Stimulated activated effector memory CD8-positive, alpha-beta T cell treated with anti-CD3 and anti-CD28 coated beads, Interleukin-12 subunit alpha, Interleukin-12 subunit beta, amount 100 ng/mL, for 72 hours (primary cell): ENCODE measurements at regions not wholly inside any gene's neighbourhood (a gene's known extent, or its start where the extent isn't known, plus 50 kb on each side); places are given as distances from the start of the nearest gene placed in this dataset.
A peak's percentile ranks its signal among the peaks of the same experiment; 100 is the strongest.

Source experiments
- ATAC-seq: fragments of 150-1000 bp; cut with Tn5 transposase; 2 replicates; pipeline ENCODE4 v1.10.0; 2021
- DNase-seq, 2 donors: peaks; one replicate each; pipeline ENCODE4 v3.0.0; 2021 to 2022; ENCODE audit warnings: low spot score in 2 of 2
- H3K27ac Mint-ChIP-seq: one replicate; pipeline ENCODE4 v1.8.0; 2022; ENCODE audit warnings: mild to moderate bottlenecking, mixed read lengths
- H3K36me3 Mint-ChIP-seq: one replicate; pipeline ENCODE4 v1.8.0; 2022; ENCODE audit warnings: mild to moderate bottlenecking, mixed read lengths
- H3K4me1 Mint-ChIP-seq: one replicate; pipeline ENCODE4 v1.8.0; 2022; ENCODE audit warnings: mixed read lengths
- H3K4me3 Mint-ChIP-seq: one replicate; pipeline ENCODE4 v1.8.0; 2022; ENCODE audit warnings: mild to moderate bottlenecking, mixed read lengths
- H3K9me3 Mint-ChIP-seq: one replicate; pipeline ENCODE4 v1.8.0; 2022; ENCODE audit warnings: mixed read lengths

DNA sequence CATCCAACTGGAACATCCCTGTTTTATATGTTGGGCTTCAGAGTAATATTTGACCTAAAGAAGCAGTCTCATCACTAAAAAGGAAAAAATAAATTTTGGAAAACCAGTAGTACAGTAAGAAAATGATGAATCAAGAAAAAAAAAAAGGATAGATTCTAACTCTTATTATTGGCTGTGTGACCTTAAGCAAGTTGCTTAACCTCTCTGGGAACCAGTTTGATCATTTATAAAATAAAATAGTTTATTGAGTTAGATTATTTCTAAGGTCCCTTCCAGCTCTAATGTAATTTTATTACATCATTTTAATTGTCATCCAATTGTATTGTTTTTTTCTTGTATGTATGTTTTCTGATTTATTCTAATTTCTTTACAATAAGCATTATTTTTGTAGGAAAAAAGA is 127.0 kb downstream of the PRELID2 start:
- H3K36me3 Mint-ChIP-seq = no peaks in the 10 kb centered on the region
- no peak for ATAC-seq

DNA sequence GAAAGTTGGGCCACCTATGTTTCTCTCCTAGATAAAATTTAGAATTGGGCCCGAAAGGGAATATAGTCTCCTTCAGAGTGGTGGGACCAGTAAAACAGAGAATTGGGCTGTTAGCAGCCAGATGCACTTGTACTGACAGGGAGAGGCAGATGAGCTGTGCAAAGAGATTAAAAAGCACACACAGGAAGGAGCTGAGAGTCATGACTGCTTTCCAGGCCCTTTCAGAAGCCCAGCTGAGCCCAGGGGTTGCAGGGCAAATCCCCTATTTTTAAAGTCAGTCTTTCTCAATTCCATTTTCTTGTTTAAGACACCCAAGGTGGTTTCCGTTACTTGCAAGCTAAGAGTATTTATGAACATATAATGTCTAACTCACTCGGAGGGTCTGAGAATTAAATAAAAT is 130.4 kb downstream of the PRELID2 start:
- ATAC-seq (no peak), DNase-seq (no peak)
- Mint-ChIP-seq H3K36me3 (no peaks in the 10 kb centered on the region), H3K4me3 (no peak overlapping the region), H3K9me3 (no peaks in the 10 kb centered on the region), H3K4me1 (no peaks in the 10 kb centered on the region), H3K27ac (no peak overlapping the region)

More for the DNA sequence above, 127.0 kb downstream of the PRELID2 start:
- DNase-seq = no peak
- H3K27ac Mint-ChIP-seq = no peak overlapping the region
- no peaks in the 10 kb centered on the region for H3K9me3 Mint-ChIP-seq
- H3K4me3 Mint-ChIP-seq = no peak overlapping the region
- H3K4me1 Mint-ChIP-seq = no peaks in the 10 kb centered on the region

DNA sequence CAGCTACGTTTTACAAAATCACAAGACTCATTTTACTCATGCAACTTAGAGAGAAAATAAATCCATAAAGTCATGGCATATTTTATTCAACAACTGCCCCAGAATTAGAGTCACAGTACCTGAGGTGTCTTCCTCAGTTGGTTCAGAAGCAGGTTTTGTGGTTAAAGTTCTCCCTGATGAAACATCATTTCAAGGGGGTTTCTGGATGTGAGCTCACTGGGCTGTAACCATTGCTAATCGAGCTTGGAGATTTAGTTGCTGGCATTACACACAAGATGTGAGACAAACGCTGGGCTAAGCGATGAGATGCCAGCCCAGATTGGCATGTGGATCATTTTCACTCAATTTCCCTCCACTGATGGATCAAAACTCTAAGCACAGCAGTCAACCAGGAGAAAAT is 131.3 kb downstream of the PRELID2 start:
- ATAC-seq = no peak
- no peaks in the 10 kb centered on the region for H3K36me3 Mint-ChIP-seq
- H3K4me1 Mint-ChIP-seq = no peaks in the 10 kb centered on the region
- no peak for DNase-seq
- no peaks in the 10 kb centered on the region for H3K9me3 Mint-ChIP-seq
- H3K4me3 Mint-ChIP-seq = no peak overlapping the region
- no peak overlapping the region for H3K27ac Mint-ChIP-seq

DNA sequence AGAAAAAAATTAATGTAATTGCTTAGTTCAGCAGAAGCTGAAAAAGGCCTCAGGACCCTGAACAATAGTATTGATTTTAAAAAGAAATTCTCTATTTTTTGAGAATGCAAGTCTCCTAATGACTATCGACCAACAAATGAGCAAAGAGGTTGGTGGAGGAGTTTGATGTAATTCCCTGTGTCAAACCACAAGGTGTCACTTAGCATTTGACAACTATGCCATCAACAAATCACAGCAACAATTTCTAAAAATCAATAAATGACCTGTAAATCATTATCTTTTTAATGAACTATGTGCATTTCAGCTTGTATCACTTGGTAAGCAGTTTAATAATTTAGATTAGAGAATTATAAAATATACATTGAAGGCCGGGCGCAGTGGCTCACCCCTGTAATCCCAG is 133.7 kb downstream of the PRELID2 start:
- DNase-seq (no peak), ATAC-seq (no peak)
- H3K4me1 Mint-ChIP-seq = no peaks in the 10 kb centered on the region
- no peak overlapping the region for H3K27ac Mint-ChIP-seq
- no peaks in the 10 kb centered on the region for H3K9me3 Mint-ChIP-seq
- no peak overlapping the region for H3K4me3 Mint-ChIP-seq
- H3K36me3 Mint-ChIP-seq = no peaks in the 10 kb centered on the region

DNA sequence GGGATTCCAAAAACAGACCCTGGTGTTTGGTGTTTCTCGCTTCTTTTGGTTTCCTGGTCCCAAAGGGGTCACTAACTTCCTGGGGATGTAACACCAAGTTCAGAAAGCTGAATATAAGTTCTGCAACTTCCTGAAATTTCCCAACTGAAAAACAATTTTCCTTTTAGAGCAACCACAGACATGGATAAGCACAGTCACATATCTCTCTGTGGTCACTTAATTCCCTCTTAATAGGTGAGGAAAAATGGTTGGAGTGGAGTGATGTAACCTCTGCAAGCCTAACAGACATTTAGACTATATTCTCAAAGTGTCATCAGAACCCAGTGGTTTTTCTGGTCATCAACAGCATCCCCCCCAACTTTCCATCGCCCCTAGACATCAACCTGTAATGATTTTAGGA is 135.3 kb downstream of the PRELID2 start:
- Mint-ChIP-seq H3K4me3 (no peak overlapping the region), H3K27ac (no peak overlapping the region), H3K36me3 (no peaks in the 10 kb centered on the region), H3K4me1 (no peaks in the 10 kb centered on the region), H3K9me3 (no peaks in the 10 kb centered on the region)
- ATAC-seq = no peak
- no peak for DNase-seq

DNA sequence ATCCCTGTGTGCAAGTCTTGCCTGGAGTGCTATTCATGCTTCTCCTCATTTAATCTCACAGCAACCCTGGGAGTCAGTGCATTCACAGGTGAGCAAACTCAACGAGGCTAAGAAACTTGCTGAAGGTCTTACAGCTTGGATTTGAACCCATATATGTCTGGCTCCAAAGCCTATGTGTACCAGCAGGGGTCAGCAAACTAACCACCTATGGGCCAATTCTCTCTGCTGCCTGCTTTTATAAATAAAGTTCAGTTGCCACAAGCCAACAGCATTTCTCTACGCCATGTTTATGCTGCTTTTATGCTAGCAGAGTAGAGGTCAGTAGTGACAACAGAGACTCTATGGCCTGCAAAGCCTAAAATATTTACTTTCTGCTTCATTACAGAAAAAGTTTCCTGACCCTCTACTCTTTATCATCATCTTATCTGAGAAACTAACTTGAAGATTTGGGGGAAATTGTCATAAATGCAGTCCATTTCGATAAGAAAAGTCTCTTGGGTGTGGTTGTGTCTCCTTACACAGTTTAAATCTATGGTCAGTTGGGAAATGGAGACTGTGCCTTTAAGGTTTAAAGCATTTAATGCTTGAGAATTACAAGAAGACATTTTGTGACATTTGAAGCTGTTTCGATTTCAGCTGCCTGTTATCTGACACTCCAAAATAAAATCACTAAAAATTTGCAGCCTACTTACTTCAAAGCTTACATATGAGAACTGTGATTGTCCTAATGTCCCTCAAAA is 137.7 kb downstream of the PRELID2 start:
- H3K9me3 Mint-ChIP-seq = no peaks in the 10 kb centered on the region
- H3K4me3 Mint-ChIP-seq = no peak overlapping the region
- no peaks in the 10 kb centered on the region for H3K36me3 Mint-ChIP-seq
- no peak overlapping the region for H3K27ac Mint-ChIP-seq
- H3K4me1 Mint-ChIP-seq = no peaks in the 10 kb centered on the region
- DNase-seq (no peak), ATAC-seq (peak; percentile 43)

DNA sequence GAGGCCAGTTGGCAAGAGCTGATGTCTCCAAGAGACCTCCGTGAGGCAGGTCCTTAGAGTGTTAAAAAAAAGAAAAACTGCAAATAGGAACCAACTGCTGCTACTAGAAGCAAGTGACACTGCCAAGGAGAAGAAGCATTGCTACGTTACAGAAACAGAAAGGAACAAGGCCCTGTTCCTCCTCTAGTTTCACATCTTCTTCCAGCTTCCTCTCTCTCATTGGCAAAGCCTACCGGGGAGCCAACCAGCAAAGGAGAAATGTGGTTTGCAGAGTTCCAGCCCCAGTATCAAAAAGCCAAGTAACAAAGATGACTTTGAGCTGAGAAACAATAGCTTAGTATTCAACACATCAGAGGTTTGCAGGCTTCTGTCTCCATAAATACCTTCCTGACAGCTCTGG is 145.9 kb downstream of the PRELID2 start:
- Mint-ChIP-seq H3K4me1 (no peaks in the 10 kb centered on the region), H3K36me3 (no peaks in the 10 kb centered on the region), H3K4me3 (no peak overlapping the region), H3K27ac (no peak overlapping the region), H3K9me3 (no peaks in the 10 kb centered on the region)
- DNase-seq = no peak
- ATAC-seq = no peak

DNA sequence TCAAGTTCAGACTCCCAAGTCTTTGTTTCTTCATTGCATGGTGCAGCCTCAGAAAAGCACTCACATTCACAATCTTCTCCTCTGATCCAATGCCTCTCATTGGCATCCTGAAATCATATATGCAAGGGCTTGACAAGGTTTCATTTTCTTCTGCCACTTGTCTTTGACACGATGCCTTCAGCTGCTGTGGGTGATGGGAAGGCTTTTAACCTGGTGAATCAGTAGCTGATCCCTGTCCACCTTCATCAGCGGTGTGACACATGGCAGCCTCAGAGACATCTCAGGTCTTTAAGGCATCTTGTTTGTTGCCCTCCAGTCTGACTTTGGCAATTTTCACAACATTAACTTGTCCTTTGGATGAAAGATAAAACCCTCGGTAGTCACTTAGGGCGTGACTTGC is 147.2 kb downstream of the PRELID2 start:
- Mint-ChIP-seq H3K27ac (no peak overlapping the region), H3K36me3 (no peaks in the 10 kb centered on the region), H3K4me1 (no peaks in the 10 kb centered on the region), H3K4me3 (no peak overlapping the region), H3K9me3 (no peaks in the 10 kb centered on the region)
- DNase-seq (no peak), ATAC-seq (no peak)

DNA sequence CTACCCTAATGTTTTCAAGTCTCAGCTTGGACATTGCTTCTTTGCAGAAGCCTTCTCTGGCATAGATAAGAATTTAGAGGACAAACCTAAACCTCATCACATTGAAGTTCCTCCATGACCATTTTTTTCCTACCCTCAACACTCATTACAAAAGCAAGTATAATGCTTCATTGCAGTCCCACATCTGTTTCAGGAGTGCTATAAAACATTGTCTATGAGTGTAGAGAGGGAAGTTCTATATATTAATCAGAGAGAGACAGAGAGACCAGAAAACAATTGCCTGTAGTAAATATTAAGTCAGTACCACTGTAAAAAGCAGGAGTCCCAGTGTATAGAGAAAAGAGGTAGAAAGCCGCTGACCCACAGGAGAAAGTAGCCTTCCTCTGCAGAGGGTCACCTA is 149.7 kb downstream of the PRELID2 start:
- Mint-ChIP-seq H3K4me1 (no peaks in the 10 kb centered on the region), H3K27ac (no peak overlapping the region), H3K9me3 (no peaks in the 10 kb centered on the region), H3K36me3 (no peaks in the 10 kb centered on the region), H3K4me3 (no peak overlapping the region)
- ATAC-seq = peak; percentile 31
- DNase-seq = no peak

DNA sequence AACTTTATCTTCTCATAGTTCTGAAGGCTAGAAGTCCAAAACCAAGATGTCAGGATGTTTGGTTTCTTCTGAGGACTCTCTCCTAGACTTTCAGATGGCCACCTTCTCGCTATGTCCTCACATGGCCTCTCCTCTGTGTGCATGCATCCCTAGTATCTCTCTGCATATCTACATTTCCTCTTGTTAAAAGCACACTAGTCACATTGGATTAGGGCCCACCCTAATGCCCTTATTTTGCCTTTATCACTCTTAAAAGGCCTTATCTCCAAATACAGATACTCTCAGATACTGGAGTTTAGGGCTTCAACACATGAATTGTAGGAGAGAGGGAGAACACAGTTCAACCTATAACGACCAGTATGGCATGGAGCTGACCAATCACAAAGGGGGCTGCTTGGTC is 151.7 kb downstream of the PRELID2 start:
- no peaks in the 10 kb centered on the region for H3K36me3 Mint-ChIP-seq
- H3K4me1 Mint-ChIP-seq = no peaks in the 10 kb centered on the region
- no peaks in the 10 kb centered on the region for H3K9me3 Mint-ChIP-seq
- ATAC-seq (no peak), DNase-seq (no peak)
- no peak overlapping the region for H3K27ac Mint-ChIP-seq
- no peak overlapping the region for H3K4me3 Mint-ChIP-seq

DNA sequence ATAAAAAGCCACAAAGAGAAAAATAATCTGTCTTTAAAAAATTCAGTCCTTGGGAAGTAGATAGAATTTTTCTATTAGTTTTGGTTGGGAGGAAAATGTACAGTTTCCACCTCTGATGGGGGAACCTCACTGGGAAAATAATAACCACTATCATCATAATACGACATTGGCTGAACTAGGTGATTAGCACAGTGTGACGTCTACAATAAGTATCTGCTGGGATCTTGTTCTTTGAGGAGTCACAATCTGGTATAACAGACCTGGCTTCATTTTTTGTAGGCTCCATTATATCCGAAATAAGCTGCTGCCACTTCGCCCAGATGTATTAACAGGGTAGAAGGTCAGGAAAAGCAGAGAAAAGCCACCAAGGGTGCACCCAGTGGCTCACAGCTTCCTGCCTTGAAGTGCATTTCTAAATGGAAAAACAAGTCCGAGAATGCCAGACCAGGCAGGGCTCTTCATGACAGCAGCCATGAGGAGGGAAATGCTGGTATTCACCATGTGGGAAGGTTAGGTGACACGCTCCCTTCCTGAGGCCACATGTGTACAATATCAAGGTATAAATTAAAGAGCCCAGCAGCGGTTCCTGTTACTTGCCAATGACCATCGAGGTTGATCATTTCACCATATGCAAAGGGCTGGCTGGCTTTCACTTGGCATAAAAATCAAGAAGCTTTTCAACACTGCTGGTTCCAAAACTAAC is 152.8 kb downstream of the PRELID2 start:
- DNase-seq (no peak), ATAC-seq (no peak)
- no peaks in the 10 kb centered on the region for H3K4me1 Mint-ChIP-seq
- H3K9me3 Mint-ChIP-seq = no peaks in the 10 kb centered on the region
- no peak overlapping the region for H3K27ac Mint-ChIP-seq
- H3K4me3 Mint-ChIP-seq = no peak overlapping the region
- H3K36me3 Mint-ChIP-seq = no peaks in the 10 kb centered on the region

DNA sequence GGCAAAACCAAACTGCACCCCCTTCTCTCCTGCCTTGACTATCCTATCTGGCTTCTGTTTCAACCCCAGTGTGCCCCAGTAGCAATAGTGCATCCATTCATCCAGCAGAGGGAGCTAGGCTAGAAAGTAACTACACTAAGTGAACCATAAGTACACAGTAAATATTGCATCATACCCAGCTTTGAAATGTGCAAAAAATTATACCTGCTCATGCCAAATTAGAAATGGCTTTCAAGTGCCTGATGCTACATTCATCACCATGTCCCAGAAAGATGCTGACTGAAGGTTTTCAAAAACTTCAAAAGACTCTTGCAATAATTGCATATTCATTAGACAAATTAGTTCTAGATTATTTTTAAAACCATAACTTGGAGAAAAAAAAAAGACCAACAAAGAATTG is 153.5 kb downstream of the PRELID2 start:
- no peak overlapping the region for H3K27ac Mint-ChIP-seq
- DNase-seq = peak in 1 of 2 donors; percentile 52
- H3K9me3 Mint-ChIP-seq = no peaks in the 10 kb centered on the region
- ATAC-seq = peak; percentile 66
- H3K4me1 Mint-ChIP-seq = no peaks in the 10 kb centered on the region
- no peak overlapping the region for H3K4me3 Mint-ChIP-seq
- no peaks in the 10 kb centered on the region for H3K36me3 Mint-ChIP-seq

DNA sequence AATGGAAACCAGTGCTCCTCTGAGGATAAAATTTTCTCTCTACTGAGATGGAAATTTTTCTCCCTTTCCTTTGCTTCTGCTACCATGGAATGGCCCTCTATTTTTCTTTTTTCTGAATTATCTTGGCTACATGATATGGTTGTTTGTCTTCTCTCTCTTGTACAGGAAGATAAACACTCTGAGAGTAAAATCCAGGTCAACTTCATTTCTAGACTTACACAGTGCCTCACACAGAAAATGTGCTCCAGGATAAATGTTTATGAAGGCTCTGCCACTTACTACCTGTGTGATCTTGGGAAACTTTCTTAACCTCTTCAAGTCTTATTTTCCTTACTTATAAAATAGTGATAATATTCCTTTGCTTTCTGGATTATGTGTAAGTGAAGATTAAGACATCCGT is 153.9 kb downstream of the PRELID2 start:
- Mint-ChIP-seq H3K27ac (no peak overlapping the region), H3K9me3 (no peaks in the 10 kb centered on the region), H3K4me1 (no peaks in the 10 kb centered on the region), H3K36me3 (no peaks in the 10 kb centered on the region), H3K4me3 (no peak overlapping the region)
- DNase-seq (no peak), ATAC-seq (no peak)

DNA sequence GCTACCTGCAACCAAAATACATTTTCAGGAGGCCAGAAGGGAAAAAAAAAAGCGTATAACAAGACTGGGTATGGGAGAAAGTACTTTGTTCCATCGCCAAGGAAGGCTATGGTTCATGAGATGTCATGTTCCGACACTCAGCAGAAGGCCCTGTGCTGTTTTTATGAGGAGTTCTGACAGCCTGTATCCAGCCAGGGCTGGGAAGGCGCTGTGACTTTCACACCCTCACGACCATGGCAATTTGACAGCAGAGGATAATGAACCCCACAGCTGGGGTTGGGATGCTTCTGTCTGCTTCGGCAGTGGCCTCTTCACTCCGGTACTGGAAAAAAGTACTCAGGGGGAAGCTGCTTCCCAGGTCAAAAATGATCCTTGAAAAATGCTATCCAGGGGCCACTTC is 154.4 kb downstream of the PRELID2 start:
- H3K36me3 Mint-ChIP-seq = no peaks in the 10 kb centered on the region
- DNase-seq (no peak), ATAC-seq (no peak)
- H3K4me1 Mint-ChIP-seq = no peaks in the 10 kb centered on the region
- no peak overlapping the region for H3K4me3 Mint-ChIP-seq
- H3K27ac Mint-ChIP-seq = no peak overlapping the region
- no peaks in the 10 kb centered on the region for H3K9me3 Mint-ChIP-seq

DNA sequence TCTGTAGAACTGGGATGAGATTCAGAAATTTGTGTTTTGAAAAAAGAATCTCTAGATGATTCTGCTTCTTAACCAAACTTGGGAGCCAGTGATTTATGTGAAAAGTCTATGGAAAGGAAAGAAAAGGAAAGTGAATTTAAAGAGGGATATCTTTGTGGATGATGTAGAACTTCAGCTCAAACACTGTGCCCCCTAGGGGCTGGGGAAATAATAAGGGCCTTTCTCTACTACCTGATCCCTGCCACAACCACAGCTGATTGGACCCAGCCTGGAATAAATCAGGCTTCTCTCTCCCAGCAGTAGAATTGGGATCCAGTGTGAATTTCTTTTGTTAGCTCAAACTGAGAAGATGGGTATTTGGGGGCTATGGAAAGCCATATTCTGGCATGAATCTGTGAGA is 155.0 kb downstream of the PRELID2 start:
- no peak for ATAC-seq
- Mint-ChIP-seq H3K9me3 (no peaks in the 10 kb centered on the region), H3K36me3 (no peaks in the 10 kb centered on the region), H3K4me1 (no peaks in the 10 kb centered on the region), H3K27ac (no peak overlapping the region), H3K4me3 (no peak overlapping the region)
- DNase-seq = no peak

DNA sequence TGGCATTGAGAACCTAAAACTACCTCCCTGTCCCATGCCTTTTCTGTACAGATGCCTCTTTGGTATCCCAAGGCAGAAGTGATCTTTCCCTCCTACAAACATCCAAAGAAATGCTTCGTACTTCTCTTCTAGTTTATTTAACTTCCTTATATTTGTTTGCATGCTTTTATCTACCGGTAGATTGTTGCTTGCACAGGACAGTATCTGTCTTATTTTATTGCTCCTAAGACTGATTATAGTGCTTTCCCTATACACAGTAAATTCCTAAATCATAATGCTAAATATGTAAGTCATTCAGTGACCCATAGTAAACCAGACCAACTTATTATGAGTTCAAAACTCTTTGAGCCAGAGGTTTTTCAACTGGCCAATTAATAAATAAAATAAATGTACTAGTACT is 156.9 kb downstream of the PRELID2 start:
- Mint-ChIP-seq H3K9me3 (no peaks in the 10 kb centered on the region), H3K4me3 (no peak overlapping the region), H3K36me3 (no peaks in the 10 kb centered on the region), H3K27ac (no peak overlapping the region), H3K4me1 (no peaks in the 10 kb centered on the region)
- DNase-seq (no peak), ATAC-seq (no peak)
